Endodermal cell (in vitro differentiated cells): ENCODE measurements at regions not wholly inside any gene's neighbourhood (a gene's known extent, or its start where the extent isn't known, plus 50 kb on each side); places are given as distances from the start of the nearest gene placed in this dataset.

Experiments
- DNase-seq: peaks from one replicate; pipeline ENCODE4 v3.0.0-alpha.2; 2017
- H3K27ac ChIP-seq: 2 replicates; pipeline ENCODE4 v1.5.1; 2013; ENCODE audit warnings: mild to moderate bottlenecking, low read depth, low read length, moderate library complexity
- H3K27me3 ChIP-seq: 2 replicates; pipeline ENCODE4 v1.6.1; 2013; ENCODE audit warnings: mild to moderate bottlenecking, low read length, moderate library complexity; ENCODE audit not compliant: insufficient read depth, control insufficient read depth, poor library complexity, severe bottlenecking
- H3K36me3 ChIP-seq: 2 replicates; pipeline ENCODE4 v1.7.0; 2013; ENCODE audit warnings: mild to moderate bottlenecking, low read length, moderate library complexity; ENCODE audit not compliant: control insufficient read depth, insufficient read depth
- H3K4me1 ChIP-seq: one replicate; pipeline ENCODE4 v1.7.0; 2013; ENCODE audit warnings: low read length; ENCODE audit not compliant: control insufficient read depth, insufficient read depth
- H3K4me3 ChIP-seq: 2 replicates; pipeline ENCODE4 v1.5.1; 2013; ENCODE audit warnings: mild to moderate bottlenecking, low read length, moderate library complexity
- H3K9ac ChIP-seq: 2 replicates; pipeline ENCODE4 v1.6.1; 2013; ENCODE audit warnings: mild to moderate bottlenecking, low read length, moderate library complexity; ENCODE audit not compliant: poor library complexity, severe bottlenecking; ENCODE audit errors: extremely low read depth
- H3K9me3 ChIP-seq: 2 replicates; pipeline ENCODE4 v1.6.1; 2013; ENCODE audit warnings: mild to moderate bottlenecking, low read length, moderate library complexity; ENCODE audit not compliant: control insufficient read depth
- H3K27ac Mint-ChIP-seq: 2 replicates; pipeline ENCODE4 v1.8.0; 2020; ENCODE audit warnings: mixed read lengths
- H3K27me3 Mint-ChIP-seq: 2 replicates; pipeline ENCODE4 v1.8.0; 2021; ENCODE audit warnings: mild to moderate bottlenecking, mixed read lengths; ENCODE audit not compliant: insufficient read depth
- H3K36me3 Mint-ChIP-seq: 2 replicates; pipeline ENCODE4 v1.8.0; 2020; ENCODE audit warnings: low read depth, mixed read lengths
- H3K4me1 Mint-ChIP-seq: 2 replicates; pipeline ENCODE4 v1.8.0; 2020; ENCODE audit warnings: mixed read lengths
- H3K4me3 Mint-ChIP-seq: 2 replicates; pipeline ENCODE4 v1.8.0; 2020; ENCODE audit warnings: mild to moderate bottlenecking, moderate library complexity, mixed read lengths
- H3K9me3 Mint-ChIP-seq: 2 replicates; pipeline ENCODE4 v1.8.0; 2020; ENCODE audit warnings: mild to moderate bottlenecking, mixed read lengths
- WGBS, 2 experiments: methylation state at CpG; one replicate each; pipeline versions ENCODE4 v1.1.5 to v1.1.7; 2013; ENCODE audit warnings: missing lambda C conversion rate in 2 of 2, mixed read lengths in 1 of 2; ENCODE audit not compliant: insufficient coverage in 1 of 2, insufficient read length in 1 of 2; 5-methylcytosine and 5-hydroxymethylcytosine counted together
- TF ChIP-seq, protein P1 (sequence below): fragments of 200-600 bp; sonication (generic); conservative IDR thresholded peaks from 2 replicates; pipeline ENCODE4 v1.5.0; 2021; ENCODE audit warnings: antibody characterized with exemption, mild to moderate bottlenecking

DNA sequence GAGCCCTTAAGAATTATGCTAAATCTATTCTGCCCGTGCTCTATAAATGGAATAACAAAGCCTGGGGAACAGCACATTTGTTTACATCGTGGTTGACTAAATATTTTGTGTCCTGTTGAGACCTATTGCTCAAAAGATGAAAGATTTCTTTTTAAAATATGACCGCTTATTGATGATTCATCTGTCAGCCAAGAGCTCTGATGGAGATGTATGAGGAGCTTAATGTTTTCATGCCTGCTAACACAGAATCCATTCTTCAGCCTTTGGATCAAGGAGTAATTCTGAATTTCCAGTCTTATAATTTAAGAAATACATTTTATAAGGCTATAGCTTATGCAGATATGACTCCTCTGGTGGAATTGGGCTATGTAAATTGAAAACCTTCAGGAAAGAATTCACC lies 271.3 kb upstream of the FAT4 start:
- TF ChIP-seq, protein P1, sequence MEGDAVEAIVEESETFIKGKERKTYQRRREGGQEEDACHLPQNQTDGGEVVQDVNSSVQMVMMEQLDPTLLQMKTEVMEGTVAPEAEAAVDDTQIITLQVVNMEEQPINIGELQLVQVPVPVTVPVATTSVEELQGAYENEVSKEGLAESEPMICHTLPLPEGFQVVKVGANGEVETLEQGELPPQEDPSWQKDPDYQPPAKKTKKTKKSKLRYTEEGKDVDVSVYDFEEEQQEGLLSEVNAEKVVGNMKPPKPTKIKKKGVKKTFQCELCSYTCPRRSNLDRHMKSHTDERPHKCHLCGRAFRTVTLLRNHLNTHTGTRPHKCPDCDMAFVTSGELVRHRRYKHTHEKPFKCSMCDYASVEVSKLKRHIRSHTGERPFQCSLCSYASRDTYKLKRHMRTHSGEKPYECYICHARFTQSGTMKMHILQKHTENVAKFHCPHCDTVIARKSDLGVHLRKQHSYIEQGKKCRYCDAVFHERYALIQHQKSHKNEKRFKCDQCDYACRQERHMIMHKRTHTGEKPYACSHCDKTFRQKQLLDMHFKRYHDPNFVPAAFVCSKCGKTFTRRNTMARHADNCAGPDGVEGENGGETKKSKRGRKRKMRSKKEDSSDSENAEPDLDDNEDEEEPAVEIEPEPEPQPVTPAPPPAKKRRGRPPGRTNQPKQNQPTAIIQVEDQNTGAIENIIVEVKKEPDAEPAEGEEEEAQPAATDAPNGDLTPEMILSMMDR, result no peak
- DNase-seq, result no peak

GRCh38 chr4:125042041-125042440 lies 272.7 kb upstream of the FAT4 start:
- H3K27me3 Mint-ChIP-seq, result no peaks in the 10 kb centered on the region
- no peaks in the 10 kb centered on the region for H3K36me3 Mint-ChIP-seq
- H3K9me3 Mint-ChIP-seq, result no peaks in the 10 kb centered on the region
- Histone ChIP-seq H3K9me3 (no peaks in the 10 kb centered on the region), H3K9ac (no peak overlapping the region), H3K27ac (no peak overlapping the region), H3K4me1 (no peaks in the 10 kb centered on the region), H3K36me3 (no peaks in the 10 kb centered on the region), H3K27me3 (no peaks in the 10 kb centered on the region), H3K4me3 (no peak overlapping the region)
- no peak for DNase-seq
- peak overlapping the region; percentile 41 for H3K27ac Mint-ChIP-seq
- WGBS, 2 experiments, result 92 to 100% methylated on average over 1 to 3 of the region's 3 CpGs
- no peak overlapping the region for H3K4me3 Mint-ChIP-seq
- TF ChIP-seq, protein P1, result no peak
- H3K4me1 Mint-ChIP-seq, result peaks cover 7% of the 10 kb centered on the region

More for the DNA sequence above, 271.3 kb upstream of the FAT4 start:
- Mint-ChIP-seq H3K9me3 (no peaks in the 10 kb centered on the region), H3K4me1 (peaks cover 7% of the 10 kb centered on the region), H3K27me3 (no peaks in the 10 kb centered on the region), H3K36me3 (no peaks in the 10 kb centered on the region), H3K4me3 (no peak overlapping the region), H3K27ac (no peak overlapping the region)
- H3K9ac ChIP-seq, result no peak overlapping the region
- no peaks in the 10 kb centered on the region for H3K4me1 ChIP-seq
- no peaks in the 10 kb centered on the region for H3K9me3 ChIP-seq
- WGBS, 2 experiments, result 88 to 92% methylated on average over 3 of the region's 3 CpGs
- H3K27ac ChIP-seq, result no peak overlapping the region
- no peak overlapping the region for H3K4me3 ChIP-seq
- no peaks in the 10 kb centered on the region for H3K27me3 ChIP-seq
- no peaks in the 10 kb centered on the region for H3K36me3 ChIP-seq

- no peak for DNase-seq
- Mint-ChIP-seq H3K36me3 (no peaks in the 10 kb centered on the region), H3K4me1 (peaks cover 7% of the 10 kb centered on the region), H3K4me3 (no peak overlapping the region), H3K9me3 (no peaks in the 10 kb centered on the region), H3K27ac (peak overlapping the region; percentile 41), H3K27me3 (no peaks in the 10 kb centered on the region)
- TF ChIP-seq, protein P1, result no peak
- no peak overlapping the region for H3K9ac ChIP-seq
- no peaks in the 10 kb centered on the region for H3K4me1 ChIP-seq
- H3K36me3 ChIP-seq, result no peaks in the 10 kb centered on the region
- WGBS, 2 experiments, result 75 to 77% methylated on average over 2 to 3 of the region's 3 CpGs
- no peaks in the 10 kb centered on the region for H3K27me3 ChIP-seq
- H3K9me3 ChIP-seq, result no peaks in the 10 kb centered on the region
- no peak overlapping the region for H3K4me3 ChIP-seq
- no peak overlapping the region for H3K27ac ChIP-seq
Observed at GRCh38 chr4:125041372-125041930, 273.3 kb upstream of the FAT4 start.
